ENCODE measurements at regions not wholly inside any gene's neighbourhood (a gene's known extent, or its start where the extent isn't known, plus 50 kb on each side); places are given as distances from the start of the nearest gene placed in this dataset.

DNA sequence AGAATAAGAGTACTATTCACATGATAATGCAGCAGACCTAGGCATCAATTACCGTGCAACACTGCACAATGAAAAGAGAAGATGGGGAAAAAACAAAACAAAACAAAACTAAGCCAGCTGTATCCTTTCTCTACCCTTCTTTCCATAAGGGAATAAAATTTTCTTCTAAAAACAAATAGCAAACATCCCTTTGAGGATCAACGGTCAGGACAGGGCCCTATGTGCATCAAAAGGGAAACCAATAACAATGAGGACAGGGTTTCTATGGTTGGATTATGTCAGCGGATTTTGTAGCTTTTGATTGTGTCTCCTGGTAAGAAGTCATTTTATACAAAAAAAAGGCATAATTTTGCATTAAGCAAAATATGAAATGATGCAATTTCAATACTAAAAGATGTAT lies 350.3 kb downstream of the SLC6A15 start:
- no peak for DNase-seq (ENCODE audit: low read depth)
- TF ChIP-seq, protein P1, sequence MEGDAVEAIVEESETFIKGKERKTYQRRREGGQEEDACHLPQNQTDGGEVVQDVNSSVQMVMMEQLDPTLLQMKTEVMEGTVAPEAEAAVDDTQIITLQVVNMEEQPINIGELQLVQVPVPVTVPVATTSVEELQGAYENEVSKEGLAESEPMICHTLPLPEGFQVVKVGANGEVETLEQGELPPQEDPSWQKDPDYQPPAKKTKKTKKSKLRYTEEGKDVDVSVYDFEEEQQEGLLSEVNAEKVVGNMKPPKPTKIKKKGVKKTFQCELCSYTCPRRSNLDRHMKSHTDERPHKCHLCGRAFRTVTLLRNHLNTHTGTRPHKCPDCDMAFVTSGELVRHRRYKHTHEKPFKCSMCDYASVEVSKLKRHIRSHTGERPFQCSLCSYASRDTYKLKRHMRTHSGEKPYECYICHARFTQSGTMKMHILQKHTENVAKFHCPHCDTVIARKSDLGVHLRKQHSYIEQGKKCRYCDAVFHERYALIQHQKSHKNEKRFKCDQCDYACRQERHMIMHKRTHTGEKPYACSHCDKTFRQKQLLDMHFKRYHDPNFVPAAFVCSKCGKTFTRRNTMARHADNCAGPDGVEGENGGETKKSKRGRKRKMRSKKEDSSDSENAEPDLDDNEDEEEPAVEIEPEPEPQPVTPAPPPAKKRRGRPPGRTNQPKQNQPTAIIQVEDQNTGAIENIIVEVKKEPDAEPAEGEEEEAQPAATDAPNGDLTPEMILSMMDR (conservative IDR thresholded peaks at IDR 0.05; ENCODE audit: low read depth, low read length) = no peak
- H3K4me3 ChIP-seq (ENCODE audit: low read depth, low read length) = no peak overlapping the region

DNA sequence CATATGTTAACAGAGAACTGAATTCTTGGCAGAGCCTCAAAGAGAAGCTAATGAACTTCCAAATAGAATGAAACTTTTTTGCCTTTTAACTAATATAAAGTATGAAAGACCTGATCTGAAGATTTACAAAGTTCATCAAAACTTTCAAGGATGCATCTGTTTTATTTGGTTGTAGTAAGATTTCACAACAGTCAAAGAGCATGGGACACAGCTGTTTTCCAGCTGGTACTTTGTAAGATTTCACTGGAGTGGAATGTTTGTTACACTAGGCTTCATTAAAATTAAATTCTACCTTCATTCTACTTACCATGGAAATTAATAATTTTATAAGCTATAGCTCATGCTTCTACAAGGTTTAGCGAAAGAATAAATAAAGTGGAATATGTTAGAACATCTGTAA lies 351.2 kb downstream of the SLC6A15 start:
- TF ChIP-seq, protein P1 (conservative IDR thresholded peaks at IDR 0.05; ENCODE audit: low read depth, low read length) = no peak
- no peak overlapping the region for H3K4me3 ChIP-seq (ENCODE audit: low read depth, low read length)
- no peak for DNase-seq (ENCODE audit: low read depth)

DNA sequence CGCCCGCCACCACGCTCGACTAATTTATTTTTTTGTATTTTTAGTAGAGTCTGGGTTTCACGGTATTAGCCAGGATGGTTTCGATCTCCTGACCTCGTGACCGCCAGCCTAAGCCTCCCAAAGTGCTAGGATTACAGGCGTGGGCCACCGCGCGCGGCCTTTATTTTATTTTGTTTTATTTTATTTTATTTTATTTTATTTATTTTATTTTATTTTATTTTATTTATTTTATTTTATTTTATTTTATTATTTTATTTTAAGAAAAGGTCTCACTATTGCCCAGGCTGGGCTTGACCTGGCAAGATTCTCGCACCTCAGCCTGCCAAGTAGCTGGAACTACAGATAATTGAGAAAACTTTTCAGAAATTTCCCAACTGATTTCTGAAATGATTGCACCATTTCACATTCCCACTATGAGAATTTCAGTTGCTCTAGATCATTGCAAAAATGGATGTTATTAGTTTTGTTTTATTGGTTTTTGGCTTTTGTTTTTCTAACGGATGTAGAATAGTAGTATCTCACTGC lies 358.3 kb downstream of the SLC6A15 start:
- TF ChIP-seq, protein P1 (conservative IDR thresholded peaks at IDR 0.05; ENCODE audit: low read depth, low read length) = no peak
- H3K4me3 ChIP-seq (ENCODE audit: low read depth, low read length) = no peak overlapping the region
- no peak for DNase-seq (ENCODE audit: low read depth)

DNA sequence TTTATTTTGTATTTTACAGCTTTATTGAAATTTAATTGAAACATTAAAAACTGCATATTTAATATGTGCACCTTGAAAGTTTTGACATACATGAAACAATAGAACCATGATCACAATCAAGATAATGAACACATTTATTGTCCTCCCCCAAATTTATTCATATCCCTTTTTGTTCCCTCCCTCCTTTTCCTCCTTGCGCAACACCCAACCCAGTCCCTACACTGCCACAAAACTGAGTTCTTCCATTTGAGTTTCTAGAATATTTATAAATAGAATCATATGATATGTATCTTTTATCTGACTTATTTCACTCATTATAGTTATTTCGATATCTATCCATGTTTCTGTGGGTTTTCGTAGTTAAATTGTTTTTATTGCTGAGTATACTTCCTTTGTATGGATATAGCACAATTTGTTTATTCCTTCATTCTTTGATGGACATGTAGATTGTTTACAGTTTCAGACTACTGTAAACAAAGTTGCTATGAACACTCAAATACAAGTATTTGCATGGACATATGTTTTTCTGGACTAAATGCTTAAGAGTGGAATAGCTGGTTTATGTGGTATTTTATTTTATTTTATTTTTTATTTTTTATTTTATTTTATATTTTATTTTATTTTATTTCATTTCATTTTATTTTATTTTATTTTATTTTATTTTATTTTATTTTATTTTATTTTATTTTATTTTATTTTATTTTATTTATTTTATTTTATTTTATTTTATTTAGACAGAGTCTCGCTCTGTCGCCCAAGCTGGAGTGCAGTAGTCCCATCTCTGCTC lies 359.1 kb downstream of the SLC6A15 start:
- H3K4me3 ChIP-seq (ENCODE audit: low read depth, low read length) = no peak overlapping the region
- DNase-seq (ENCODE audit: low read depth) = no peak
- TF ChIP-seq, protein P1 (conservative IDR thresholded peaks at IDR 0.05; ENCODE audit: low read depth, low read length) = no peak

DNA sequence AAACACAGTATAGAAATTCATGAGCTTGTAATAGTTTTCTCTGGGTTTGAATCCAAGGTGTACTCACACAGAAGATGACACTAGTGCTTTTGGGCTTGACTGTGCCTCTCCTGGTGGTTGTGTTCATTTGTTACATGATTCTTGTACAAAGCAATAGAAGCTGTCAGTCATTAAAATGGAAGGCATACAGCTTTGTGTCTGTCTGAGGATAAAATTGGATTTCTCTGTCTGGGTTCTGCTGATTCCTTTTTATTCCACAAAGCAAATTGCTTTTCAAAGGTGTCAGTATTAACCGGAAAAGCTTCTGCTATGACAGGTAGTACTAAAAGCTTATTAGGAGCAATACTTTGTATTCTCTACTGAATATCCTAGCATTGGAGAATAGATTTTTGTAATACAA lies 361.2 kb downstream of the SLC6A15 start:
- TF ChIP-seq, protein P1 (conservative IDR thresholded peaks at IDR 0.05; ENCODE audit: low read depth, low read length) = no peak
- no peak overlapping the region for H3K4me3 ChIP-seq (ENCODE audit: low read depth, low read length)
- no peak for DNase-seq (ENCODE audit: low read depth)

DNA sequence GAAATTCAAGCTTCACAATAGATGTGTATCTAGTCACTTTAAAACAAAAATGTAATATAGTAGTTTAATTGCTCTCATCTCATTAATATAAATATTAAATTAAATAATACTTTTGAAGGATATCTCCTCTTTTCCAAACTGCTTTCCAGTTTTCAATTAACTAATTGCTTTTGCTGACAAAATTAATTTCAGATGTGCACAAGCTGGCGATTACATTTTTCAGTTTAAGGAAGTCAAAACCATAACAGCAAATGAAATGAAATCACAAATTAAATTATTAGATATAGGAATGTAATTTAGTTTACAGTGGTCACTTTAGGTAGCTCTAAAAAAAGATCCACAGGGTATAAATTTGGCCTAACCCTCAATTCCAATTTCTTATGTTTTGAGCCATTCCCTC lies 362.1 kb downstream of the SLC6A15 start:
- TF ChIP-seq, protein P1 (conservative IDR thresholded peaks at IDR 0.05; ENCODE audit: low read depth, low read length) = no peak
- DNase-seq (ENCODE audit: low read depth) = no peak
- no peak overlapping the region for H3K4me3 ChIP-seq (ENCODE audit: low read depth, low read length)

DNA sequence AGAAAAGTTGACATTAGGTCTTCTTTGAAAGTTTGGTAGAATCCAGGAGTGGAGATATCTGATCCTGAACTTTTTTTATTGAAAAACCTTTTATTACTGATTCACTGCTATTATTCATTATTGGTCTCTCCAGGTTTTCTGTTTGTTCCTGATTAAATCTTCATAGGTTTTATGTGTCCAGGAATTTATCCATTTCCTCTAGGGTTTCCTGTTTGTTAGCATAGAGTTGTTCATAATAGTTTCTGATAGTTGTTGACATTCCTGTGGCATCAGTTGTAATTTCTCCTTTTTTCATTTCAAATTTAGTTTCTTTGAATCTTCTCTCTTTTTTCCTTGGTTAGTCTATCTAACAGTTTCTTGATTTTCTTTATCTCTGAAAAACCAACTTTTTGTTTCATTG lies 370.3 kb downstream of the SLC6A15 start:
- TF ChIP-seq, protein P1 (conservative IDR thresholded peaks at IDR 0.05; ENCODE audit: low read depth, low read length) = no peak
- DNase-seq (ENCODE audit: low read depth) = no peak
- no peak overlapping the region for H3K4me3 ChIP-seq (ENCODE audit: low read depth, low read length)

All from epithelial cell of proximal tubule (primary cell).